SK-N-DZ (cell line): ENCODE measurements at regions not wholly inside any gene's neighbourhood (a gene's known extent, or its start where the extent isn't known, plus 50 kb on each side); places are given as distances from the start of the nearest gene placed in this dataset.

Experiments used
- DNase-seq: peaks from one replicate; pipeline ENCODE4 v3.0.0-alpha.2; 2015; ENCODE audit warnings: low spot score

GRCh38 chr6:104325341-104326172, 534.2 kb downstream of the HACE1 start:
- DNase-seq, result peak; percentile 37

- no peak for DNase-seq
These were observed 535.4 kb downstream of the HACE1 start for GRCh38 chr6:104324301-104324700.

- no peak for DNase-seq
These were observed 536.9 kb downstream of the HACE1 start for GRCh38 chr6:104322841-104323240.

- no peak for DNase-seq
These were observed 538.4 kb downstream of the HACE1 start for GRCh38 chr6:104321301-104321700.

GRCh38 chr6:104320896-104321295, 538.8 kb downstream of the HACE1 start:
- no peak for DNase-seq

- no peak for DNase-seq
These were observed 546.9 kb downstream of the HACE1 start for GRCh38 chr6:104312851-104313250.

GRCh38 chr6:104306211-104306610, 553.5 kb downstream of the HACE1 start:
- DNase-seq, result no peak

GRCh38 chr6:104305206-104305605, 554.5 kb downstream of the HACE1 start:
- no peak for DNase-seq

GRCh38 chr6:104301951-104302350, 557.8 kb downstream of the HACE1 start:
- DNase-seq, result no peak

GRCh38 chr6:104286641-104287040, 573.1 kb downstream of the HACE1 start:
- DNase-seq, result peak; percentile 63

GRCh38 chr6:104284872-104285271, 574.8 kb downstream of the HACE1 start:
- DNase-seq, result no peak

- no peak for DNase-seq
These were observed 577.1 kb downstream of the HACE1 start for GRCh38 chr6:104282581-104282980.

- no peak for DNase-seq
These were observed 578.3 kb downstream of the HACE1 start for GRCh38 chr6:104281370-104281769.

GRCh38 chr6:104268389-104268788, 591.3 kb downstream of the HACE1 start:
- no peak for DNase-seq

GRCh38 chr6:104266922-104267321, 592.8 kb downstream of the HACE1 start:
- DNase-seq, result no peak

GRCh38 chr6:104256646-104257045, 603.1 kb downstream of the HACE1 start:
- DNase-seq, result no peak

- no peak for DNase-seq
These were observed 606.5 kb downstream of the HACE1 start for GRCh38 chr6:104253236-104253635.

- no peak for DNase-seq
These were observed 607.4 kb downstream of the HACE1 start for GRCh38 chr6:104252276-104252675.

- no peak for DNase-seq
These were observed 608.1 kb downstream of the HACE1 start for GRCh38 chr6:104251651-104252050.

GRCh38 chr6:104240865-104241264, 618.9 kb downstream of the HACE1 start:
- DNase-seq, result no peak

GRCh38 chr6:104239971-104240370, 619.7 kb downstream of the HACE1 start:
- no peak for DNase-seq

GRCh38 chr6:104229057-104229456, 630.7 kb downstream of the HACE1 start:
- DNase-seq, result no peak

GRCh38 chr6:104227508-104227907, 632.2 kb downstream of the HACE1 start:
- no peak for DNase-seq
